ENCODE measurements at regions not wholly inside any gene's neighbourhood (a gene's known extent, or its start where the extent isn't known, plus 50 kb on each side); places are given as distances from the start of the nearest gene placed in this dataset.

GRCh38 chr2:81675641-81676040 lies 1371.1 kb upstream of the LRRTM1 start:
- no peaks in the 10 kb centered on the region for H4K20me1 ChIP-seq (ENCODE audit: control insufficient read depth, insufficient read depth)
- no peak for ATAC-seq
- RAD21 ChIA-PET (ENCODE audit: unreplicated experiment) = interaction anchor here (0.7 kb wide), 1 partner anchor 10 kb away, joined by 3 read pairs; no protein-coding TSS in a partner anchor

More at GRCh38 chr2:81675641-81676040, 1371.1 kb upstream of the LRRTM1 start:
- 32% methylated on average over 2 of the region's 2 CpGs for WGBS (ENCODE audit: insufficient coverage, insufficient replicate concordance, low lambda C conversion rate, missing lambda C conversion rate)
- in situ Hi-C loops (cut with MboI) = no loop called here
- no peak overlapping the region for H3K27ac ChIP-seq (ENCODE audit: control insufficient read depth, insufficient read depth)
- H3K9ac ChIP-seq (ENCODE audit: control insufficient read depth, insufficient read depth, low read length) = no peak overlapping the region
- BruUV-seq (replicated peaks) = no TSS peak
- no peaks in the 10 kb centered on the region for H3K36me3 ChIP-seq (ENCODE audit: control insufficient read depth in 2 of 2, insufficient read depth in 2 of 2, low read length in 1 of 2)
- H3K4me1 ChIP-seq (ENCODE audit: control insufficient read depth, insufficient read depth, low read length) = no peaks in the 10 kb centered on the region
- ChIA-PET SMC1A (ENCODE audit: uncharacterized antibody, unreplicated experiment) (interaction anchor here (1.1 kb wide), 1 partner anchor 14 kb away, joined by 3 read pairs; no protein-coding TSS in a partner anchor), CTCF (interaction anchor here (0.5 to 1.3 kb wide), 3 partner anchors 165 to 663 kb away, joined by 3 read pairs; no protein-coding TSS in a partner anchor), POLR2A (no interaction called here)
- no peaks in the 10 kb centered on the region for H3K9me3 ChIP-seq (replicated peaks; ENCODE audit: control insufficient read depth, insufficient read depth, low read length)
- TF ChIP-seq, protein P1, sequence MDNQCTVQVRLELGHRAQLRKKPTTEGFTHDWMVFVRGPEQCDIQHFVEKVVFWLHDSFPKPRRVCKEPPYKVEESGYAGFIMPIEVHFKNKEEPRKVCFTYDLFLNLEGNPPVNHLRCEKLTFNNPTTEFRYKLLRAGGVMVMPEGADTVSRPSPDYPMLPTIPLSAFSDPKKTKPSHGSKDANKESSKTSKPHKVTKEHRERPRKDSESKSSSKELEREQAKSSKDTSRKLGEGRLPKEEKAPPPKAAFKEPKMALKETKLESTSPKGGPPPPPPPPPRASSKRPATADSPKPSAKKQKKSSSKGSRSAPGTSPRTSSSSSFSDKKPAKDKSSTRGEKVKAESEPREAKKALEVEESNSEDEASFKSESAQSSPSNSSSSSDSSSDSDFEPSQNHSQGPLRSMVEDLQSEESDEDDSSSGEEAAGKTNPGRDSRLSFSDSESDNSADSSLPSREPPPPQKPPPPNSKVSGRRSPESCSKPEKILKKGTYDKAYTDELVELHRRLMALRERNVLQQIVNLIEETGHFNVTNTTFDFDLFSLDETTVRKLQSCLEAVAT (IDR thresholded peaks at IDR 0.05) = no peak
- TF ChIP-seq, protein P2, sequence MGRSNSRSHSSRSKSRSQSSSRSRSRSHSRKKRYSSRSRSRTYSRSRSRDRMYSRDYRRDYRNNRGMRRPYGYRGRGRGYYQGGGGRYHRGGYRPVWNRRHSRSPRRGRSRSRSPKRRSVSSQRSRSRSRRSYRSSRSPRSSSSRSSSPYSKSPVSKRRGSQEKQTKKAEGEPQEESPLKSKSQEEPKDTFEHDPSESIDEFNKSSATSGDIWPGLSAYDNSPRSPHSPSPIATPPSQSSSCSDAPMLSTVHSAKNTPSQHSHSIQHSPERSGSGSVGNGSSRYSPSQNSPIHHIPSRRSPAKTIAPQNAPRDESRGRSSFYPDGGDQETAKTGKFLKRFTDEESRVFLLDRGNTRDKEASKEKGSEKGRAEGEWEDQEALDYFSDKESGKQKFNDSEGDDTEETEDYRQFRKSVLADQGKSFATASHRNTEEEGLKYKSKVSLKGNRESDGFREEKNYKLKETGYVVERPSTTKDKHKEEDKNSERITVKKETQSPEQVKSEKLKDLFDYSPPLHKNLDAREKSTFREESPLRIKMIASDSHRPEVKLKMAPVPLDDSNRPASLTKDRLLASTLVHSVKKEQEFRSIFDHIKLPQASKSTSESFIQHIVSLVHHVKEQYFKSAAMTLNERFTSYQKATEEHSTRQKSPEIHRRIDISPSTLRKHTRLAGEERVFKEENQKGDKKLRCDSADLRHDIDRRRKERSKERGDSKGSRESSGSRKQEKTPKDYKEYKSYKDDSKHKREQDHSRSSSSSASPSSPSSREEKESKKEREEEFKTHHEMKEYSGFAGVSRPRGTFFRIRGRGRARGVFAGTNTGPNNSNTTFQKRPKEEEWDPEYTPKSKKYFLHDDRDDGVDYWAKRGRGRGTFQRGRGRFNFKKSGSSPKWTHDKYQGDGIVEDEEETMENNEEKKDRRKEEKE (IDR thresholded peaks at IDR 0.05) = no peak
- TF ChIP-seq ZNF217 (IDR thresholded peaks at IDR 0.05) = no peak
- TF ChIP-seq POLR2AphosphoS2 (IDR thresholded peaks at IDR 0.05; ENCODE audit: low read depth, low read length) = no peak
- TF ChIP-seq BHLHE40 (IDR thresholded peaks at IDR 0.05; ENCODE audit: borderline replicate concordance in 1 of 2, low read depth in 2 of 2, low read length in 1 of 2) = no peak
- no peak for TF ChIP-seq CTCF (IDR thresholded peaks at IDR 0.05 in 2 of 3, conservative IDR thresholded peaks at IDR 0.05 in 1 of 3; ENCODE audit: control insufficient read depth in 2 of 3, extremely low read depth in 1 of 3, insufficient read depth in 1 of 3, low read depth in 3 of 3, low read length in 3 of 3)
- TF ChIP-seq NRF1 (conservative IDR thresholded peaks at IDR 0.05; ENCODE audit: low read depth, low read length) = no peak
- intact Hi-C loops (cut with micrococcal nuclease; ENCODE audit: unreplicated experiment) = no loop called here
- no peak overlapping the region for H2AFZ ChIP-seq (ENCODE audit: control insufficient read depth, low read depth, low read length)
- H3K79me2 ChIP-seq (ENCODE audit: control insufficient read depth, insufficient read depth, low read length) = no peaks in the 10 kb centered on the region
- no peak overlapping the region for H3K4me2 ChIP-seq (ENCODE audit: control insufficient read depth, insufficient read depth)
- FAIRE-seq (no peak), DNase-seq (ENCODE audit: low read depth, low spot score) (no peak)
- no peak overlapping the region for H3K4me3 ChIP-seq
- no peaks in the 10 kb centered on the region for H3K27me3 ChIP-seq (replicated peaks in 1 of 2; ENCODE audit: control insufficient read depth in 2 of 2, insufficient read depth in 2 of 2, low read length in 1 of 2)
